ENCODE measurements at regions not wholly inside any gene's neighbourhood (a gene's known extent, or its start where the extent isn't known, plus 50 kb on each side); places are given as distances from the start of the nearest gene placed in this dataset.

GRCh38 chr13:85742355-85742754 lies 56.9 kb downstream of the SLITRK6 start:
- no peak for DNase-seq

DNA sequence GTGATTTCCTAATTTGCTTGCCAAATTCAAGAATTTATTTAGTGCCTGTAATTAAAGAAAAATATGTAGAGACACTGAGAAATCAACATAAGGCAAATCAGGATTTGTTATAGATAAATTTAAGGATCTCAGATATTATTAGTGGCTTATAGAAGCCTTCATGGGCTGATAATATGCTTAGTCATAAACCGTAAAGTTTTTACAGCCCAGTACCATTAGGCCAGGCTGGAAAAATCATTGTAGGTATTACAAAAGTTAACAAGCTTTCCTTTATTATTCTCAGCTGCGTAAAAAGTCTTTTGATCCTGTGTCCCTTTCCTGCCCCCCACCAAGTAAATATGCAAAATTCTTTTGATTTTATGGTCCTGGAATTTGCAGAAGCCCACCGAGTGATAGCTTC lies 58.2 kb downstream of the SLITRK6 start:
- DNase-seq, result no peak

DNA sequence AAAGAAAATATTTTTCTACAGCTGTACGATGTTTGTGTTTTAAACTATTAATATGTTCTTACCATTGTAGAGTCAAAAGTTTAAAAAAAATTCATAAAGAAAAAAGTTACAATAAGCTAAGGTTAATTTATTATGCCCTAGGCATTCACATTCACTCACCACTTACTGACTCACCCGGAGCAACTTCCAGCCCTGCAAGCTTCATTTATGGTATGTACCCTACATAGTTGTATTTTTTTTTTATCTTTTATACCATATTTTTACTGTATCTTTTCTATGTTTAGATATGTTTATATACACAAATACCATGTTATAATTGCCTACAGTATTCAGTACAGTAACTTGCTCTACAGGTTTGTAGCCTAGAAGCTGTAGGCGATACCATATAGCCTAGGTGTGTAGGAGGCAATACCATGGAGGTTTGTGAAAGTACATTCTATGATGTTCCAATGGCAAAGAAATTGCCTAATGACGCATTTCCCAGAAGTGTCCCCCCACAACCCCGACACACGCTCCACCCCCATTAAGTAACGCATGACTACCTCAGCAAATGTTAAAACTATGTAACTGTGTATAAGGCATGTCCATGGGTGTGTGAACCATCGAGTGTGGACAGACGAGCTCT lies 60.4 kb downstream of the SLITRK6 start:
- no peak for DNase-seq

DNA sequence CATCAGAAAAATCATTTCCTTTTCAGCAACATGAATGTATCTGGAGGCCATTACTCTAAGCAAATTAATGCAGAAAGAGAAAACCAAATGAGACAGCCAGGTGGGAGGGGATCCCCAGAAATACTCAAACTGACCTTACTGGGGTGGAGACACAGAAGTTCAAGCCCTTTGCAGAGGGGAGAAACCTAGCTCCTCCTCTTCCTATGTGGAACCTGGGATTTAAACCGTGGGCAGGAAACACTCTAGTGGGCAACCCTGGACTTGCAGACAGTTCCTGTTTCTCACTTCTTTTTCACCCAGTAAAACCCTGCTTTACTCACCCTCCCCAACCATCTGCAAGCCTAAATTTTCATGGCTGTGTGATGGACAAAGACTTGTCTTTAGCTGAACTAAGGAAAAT lies 61.3 kb downstream of the SLITRK6 start:
- no peak for DNase-seq

GRCh38 chr13:85729296-85729695 lies 69.9 kb downstream of the SLITRK6 start:
- no peak for DNase-seq

DNA sequence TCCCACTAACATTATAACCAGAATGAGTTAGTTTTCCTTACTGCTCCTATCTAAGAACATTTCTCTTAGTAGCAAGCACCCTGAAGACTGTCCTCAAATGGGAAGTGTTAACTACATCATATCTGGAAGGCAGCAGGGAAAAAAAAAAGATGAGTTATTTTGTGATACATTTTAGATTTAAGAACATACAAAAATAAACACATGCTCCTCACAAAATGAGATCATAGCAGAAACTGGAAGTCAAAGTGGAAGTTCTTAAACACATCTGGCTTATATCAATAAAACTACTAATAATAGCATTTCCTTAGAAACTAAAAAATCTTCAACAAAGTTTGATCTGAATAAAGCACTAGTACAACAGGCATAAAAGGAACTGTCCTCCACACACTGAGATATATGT lies 70.4 kb downstream of the SLITRK6 start:
- no peak for DNase-seq

DNA sequence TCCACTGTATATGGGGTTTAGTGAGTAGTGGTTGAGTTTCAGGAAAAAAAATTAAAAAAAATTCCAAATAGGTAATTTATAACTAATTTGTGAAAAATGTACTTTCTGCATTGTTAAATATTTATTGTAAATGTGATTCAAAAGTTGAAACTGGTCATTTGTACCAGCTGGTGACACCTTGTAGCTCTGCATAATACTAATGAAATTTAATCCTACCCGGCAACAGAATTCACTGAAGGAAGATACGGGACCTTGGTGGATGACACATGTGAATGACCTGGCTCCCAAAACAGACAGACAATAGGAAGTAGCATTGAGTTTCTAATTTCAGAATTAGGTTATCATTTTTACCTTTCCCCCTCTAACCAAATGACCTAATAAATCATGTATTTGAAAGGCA lies 73.8 kb downstream of the SLITRK6 start:
- no peak for DNase-seq

GRCh38 chr13:85724546-85725432 lies 74.4 kb downstream of the SLITRK6 start:
- DNase-seq, result no peak

DNA sequence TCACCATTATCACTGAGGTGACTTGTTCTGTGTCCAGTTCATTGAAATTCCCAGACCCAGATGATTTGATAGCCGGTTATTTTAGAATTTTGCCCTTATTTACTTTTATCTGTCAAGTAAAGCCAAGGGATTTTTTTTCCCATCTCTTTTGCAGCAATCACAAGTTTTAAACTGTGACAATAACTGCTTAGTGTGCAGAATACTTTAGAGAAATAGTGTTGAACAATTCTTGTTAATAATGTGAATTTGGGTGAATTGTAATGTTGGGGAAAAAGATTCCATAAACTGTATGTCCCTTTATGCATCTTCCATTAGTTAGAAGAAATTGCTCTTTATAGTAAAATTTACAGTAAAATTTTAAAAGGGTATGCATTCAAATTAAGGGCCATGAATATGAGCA lies 79.5 kb downstream of the SLITRK6 start:
- DNase-seq, result no peak

GRCh38 chr13:85717921-85718320 lies 81.3 kb downstream of the SLITRK6 start:
- DNase-seq, result no peak

GRCh38 chr13:85710545-85710944 lies 88.7 kb downstream of the SLITRK6 start:
- DNase-seq, result no peak

DNA sequence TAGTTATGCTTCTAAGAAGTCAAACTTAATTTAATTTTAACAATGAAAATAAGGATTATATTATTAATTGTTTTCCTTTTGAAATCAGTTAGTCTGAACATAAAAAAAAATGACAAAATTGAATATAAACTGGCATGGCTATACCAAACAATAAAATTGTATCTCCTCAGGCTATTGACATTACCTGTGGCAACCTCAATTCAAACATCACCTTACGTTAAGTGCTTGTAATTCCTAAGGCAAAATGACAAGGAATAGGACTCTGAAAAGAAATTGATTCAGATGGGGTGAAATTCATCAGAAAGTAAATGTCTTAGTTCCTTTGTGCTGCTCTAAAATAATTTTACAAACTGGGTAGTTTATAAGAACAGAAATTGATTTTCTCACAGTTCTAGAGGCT lies 89.5 kb downstream of the SLITRK6 start:
- no peak for DNase-seq

DNA sequence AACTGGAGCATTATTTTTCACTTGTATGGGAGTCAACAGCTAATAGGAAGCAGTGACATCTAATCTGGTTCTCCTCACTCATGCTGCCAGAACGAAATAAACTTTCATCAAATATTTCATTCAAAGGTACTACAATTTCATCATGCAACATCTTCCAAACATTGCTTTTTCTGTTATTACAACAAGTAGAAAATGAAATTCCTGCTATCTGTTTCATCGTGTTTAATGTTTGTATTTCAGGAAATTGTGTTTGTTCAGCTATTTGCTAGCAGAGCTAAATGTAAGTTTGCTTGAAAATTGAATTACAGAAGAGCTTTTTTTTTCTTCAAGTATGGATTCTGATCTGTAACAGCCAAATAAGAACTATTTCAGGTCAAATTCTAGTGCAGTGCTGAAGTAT lies 90.1 kb downstream of the SLITRK6 start:
- DNase-seq, result no peak

GRCh38 chr13:85700906-85701305 lies 98.3 kb downstream of the SLITRK6 start:
- DNase-seq, result no peak

GRCh38 chr13:85698256-85698655 lies 101.0 kb downstream of the SLITRK6 start:
- no peak for DNase-seq

- DNase-seq, result no peak
Observed at GRCh38 chr13:85694992-85695391, 104.2 kb downstream of the SLITRK6 start.

DNA sequence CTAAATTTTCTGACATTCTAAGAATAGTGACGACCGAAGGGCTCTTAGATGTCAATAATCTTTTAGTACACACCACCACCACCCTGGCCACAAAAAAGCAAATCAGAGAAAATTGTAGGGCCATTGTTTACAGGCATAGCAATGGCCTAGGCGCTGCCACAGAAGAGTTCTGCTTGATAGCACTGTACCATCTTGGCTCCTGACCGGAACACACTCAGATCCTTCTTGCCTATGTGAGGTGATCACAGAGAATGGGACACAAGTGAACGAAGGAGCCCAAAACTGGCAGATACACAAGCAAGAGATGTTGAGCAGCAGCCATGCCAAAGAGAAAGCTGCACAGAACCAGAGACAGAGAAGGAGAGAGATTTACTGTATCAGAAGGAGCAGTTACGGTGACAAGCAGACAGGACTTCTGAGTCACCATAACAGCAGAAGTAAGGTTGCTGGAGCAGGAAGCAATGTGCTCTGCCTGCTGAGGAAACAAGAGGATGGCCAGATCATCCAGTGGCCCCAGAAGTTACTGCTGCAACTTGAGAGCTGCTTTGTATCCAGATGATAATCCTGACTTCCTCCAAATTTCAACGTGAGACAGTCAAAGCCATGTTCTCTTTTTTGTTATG lies 105.2 kb downstream of the SLITRK6 start:
- DNase-seq, result no peak

DNA sequence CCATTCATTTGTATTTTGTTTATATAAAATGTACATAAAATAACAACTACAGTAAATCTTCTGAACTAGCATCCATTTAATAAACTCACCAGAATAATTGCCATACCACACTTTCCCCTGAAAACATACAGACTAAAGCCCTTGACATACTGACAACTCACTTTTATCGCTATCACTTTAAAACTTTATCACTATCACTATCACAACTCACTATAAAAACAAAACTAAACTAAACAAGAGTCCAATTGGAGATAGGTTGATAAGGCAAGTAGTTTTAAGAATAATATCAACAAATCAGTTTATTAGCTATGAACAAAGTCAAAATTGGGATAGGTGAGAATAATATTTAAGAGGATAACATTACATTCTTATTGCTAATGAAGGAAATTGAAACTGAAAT lies 108.9 kb downstream of the SLITRK6 start:
- DNase-seq, result no peak

DNA sequence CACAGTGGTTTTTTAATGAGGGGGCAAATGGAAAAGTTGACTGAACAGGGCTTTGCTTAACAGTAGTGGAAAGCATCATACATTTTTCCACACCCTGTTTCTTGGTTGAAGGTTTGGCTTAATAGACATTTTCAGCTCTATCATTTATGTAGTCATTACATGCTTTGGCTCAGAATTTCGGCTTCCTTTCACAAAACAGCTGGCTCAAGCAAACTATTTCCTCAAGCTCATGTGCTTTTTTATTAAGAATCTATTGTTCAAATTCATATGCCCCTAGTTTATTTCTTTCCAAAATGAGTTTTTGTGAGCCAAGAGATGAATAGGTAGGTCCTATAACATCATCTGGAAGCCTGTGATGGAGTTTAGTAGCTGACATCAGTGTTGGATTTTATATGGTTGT lies 113.8 kb downstream of the SLITRK6 start:
- DNase-seq, result no peak

DNA sequence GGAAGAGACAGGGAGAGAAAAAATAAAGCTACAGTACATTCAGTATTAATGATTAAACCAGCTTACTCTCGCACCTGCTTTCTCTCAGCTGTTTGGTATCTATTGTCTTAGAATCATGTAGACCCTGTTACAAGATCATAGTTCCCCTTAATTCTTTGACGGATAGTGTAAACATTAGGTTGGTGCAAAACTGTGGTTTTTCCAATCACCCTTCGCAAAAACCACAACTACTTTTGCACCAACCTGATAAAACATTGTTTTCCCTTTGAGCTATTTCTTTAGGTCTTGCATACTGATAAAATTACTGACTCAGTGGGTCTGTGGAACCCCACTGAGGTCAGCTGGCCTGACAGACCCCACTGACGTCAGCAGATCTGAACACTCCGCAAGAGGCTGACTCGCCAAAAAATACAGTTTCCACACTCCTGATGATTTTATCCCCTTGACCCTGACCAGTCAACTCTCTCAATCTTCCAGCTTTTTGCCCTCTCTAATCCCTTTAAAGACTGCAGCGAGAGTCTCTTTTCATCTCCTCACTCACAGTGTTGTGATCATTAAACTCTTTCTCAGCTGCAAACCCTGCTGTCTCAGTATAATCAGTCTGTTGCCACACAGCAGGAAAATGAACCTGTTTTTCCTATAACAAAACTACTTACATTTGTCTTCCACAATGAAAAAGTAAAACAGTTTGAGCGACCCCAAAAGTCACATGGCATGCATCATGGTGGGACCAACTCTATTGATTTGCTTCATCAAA lies 123.9 kb downstream of the SLITRK6 start:
- no peak for DNase-seq

GRCh38 chr13:85671336-85671735 lies 127.9 kb downstream of the SLITRK6 start:
- DNase-seq, result no peak

GRCh38 chr13:85666356-85666755 lies 132.9 kb downstream of the SLITRK6 start:
- no peak for DNase-seq

- no peak for DNase-seq
Observed at GRCh38 chr13:85665286-85665685, 133.9 kb downstream of the SLITRK6 start.
